Gastroesophageal sphincter (tissue), 4 donors: ENCODE measurements at regions not wholly inside any gene's neighbourhood (a gene's known extent, or its start where the extent isn't known, plus 50 kb on each side); places are given as distances from the start of the nearest gene placed in this dataset.

Source experiments
- ATAC-seq: fragments of 150-250 bp; one replicate; pipeline ENCODE4 v1.9.1; 2016; ENCODE audit warnings: mild to moderate bottlenecking, moderate library complexity
- H3K27ac ChIP-seq, 4 donors: fragments of 200-600 bp; sonication (generic) in 3 of 4; 1 replicate in 3 of 4; 2 replicates in 1 of 4; pipeline ENCODE4 v1.5.1; 2016 to 2019
- H3K27me3 ChIP-seq: fragments of 200-600 bp; sonication (generic); one replicate; pipeline ENCODE4 v1.5.1; 2019
- H3K36me3 ChIP-seq, 2 donors: fragments of 200-600 bp; sonication (generic); one replicate each; pipeline ENCODE4 v1.5.1; 2019; ENCODE audit warnings: control low read depth in 1 of 2
- H3K4me1 ChIP-seq, 3 donors: fragments of 200-600 bp; sonication (generic); 1 replicate in 2 of 3; 2 replicates in 1 of 3; pipeline ENCODE4 v1.5.1; 2016 to 2019; ENCODE audit warnings: control low read depth in 2 of 3
- H3K4me3 ChIP-seq, 2 donors: fragments of 200-600 bp; sonication (generic); one replicate each; pipeline ENCODE4 v1.5.1; 2019; ENCODE audit warnings: mild to moderate bottlenecking in 1 of 2, moderate library complexity in 1 of 2
- H3K9me3 ChIP-seq, 3 donors: fragments of 200-600 bp; sonication (generic); one replicate each; pipeline ENCODE4 v1.5.1; 2017 to 2019; ENCODE audit warnings: control low read depth in 2 of 3
- EP300 ChIP-seq: sonication (generic); formaldehyde crosslinking; IDR thresholded peaks from one replicate; pipeline ENCODE4 v1.6.1; 2017; ENCODE audit warnings: antibody characterized with exemption, mild to moderate bottlenecking
- POLR2A ChIP-seq, 2 donors: fragments of 450-650 bp; IDR thresholded peaks; one replicate each; pipeline ENCODE4 v1.6.1; 2017; ENCODE audit warnings: antibody characterized with exemption in 2 of 2, mild to moderate bottlenecking in 2 of 2, moderate library complexity in 1 of 2
- POLR2AphosphoS5 ChIP-seq: sonication (generic); formaldehyde crosslinking; IDR thresholded peaks from one replicate; pipeline ENCODE4 v1.6.1; 2017; ENCODE audit warnings: antibody characterized with exemption
- WGBS, 2 donors: methylation state at CpG; one replicate each; pipeline ENCODE4 v1.1.5; 2018; ENCODE audit warnings: low coverage in 1 of 2; 5-methylcytosine and 5-hydroxymethylcytosine counted together
- TF ChIP-seq, protein P1 (sequence below), 4 experiments: fragments of 200-600 bp in 2 of 4; fragments of 450-650 bp in 2 of 4; sonication (generic) in 1 of 4; IDR thresholded peaks; one replicate each; pipeline ENCODE4 v1.5.1; 2017 to 2019; ENCODE audit warnings: antibody characterized with exemption in 4 of 4, mild to moderate bottlenecking in 2 of 4, moderate library complexity in 2 of 4

DNA sequence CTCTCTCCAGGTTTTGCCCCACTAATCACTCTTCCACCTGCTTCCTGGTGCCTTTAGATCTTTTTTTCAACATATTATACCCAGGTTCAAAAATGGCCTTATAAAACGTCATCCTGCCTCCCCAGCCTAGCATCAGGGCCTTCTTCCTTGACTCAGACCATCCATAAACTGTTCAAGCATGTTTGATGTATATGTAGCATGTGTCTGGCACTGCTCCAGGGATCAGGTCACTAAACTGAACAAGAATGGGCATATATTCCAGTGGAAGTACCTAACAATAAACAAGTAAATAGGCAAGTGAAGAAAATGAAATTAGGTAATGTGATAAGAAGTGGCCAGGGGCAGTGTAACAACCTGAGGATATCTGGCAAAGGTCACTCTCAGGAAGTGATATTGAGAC lies 141.2 kb downstream of the TRIB2 start:
- Histone ChIP-seq H3K27ac (no peak overlapping the region), H3K9me3 (no peaks in the 10 kb centered on the region), H3K27me3 (no peaks in the 10 kb centered on the region), H3K36me3 (no peaks in the 10 kb centered on the region), H3K4me3 (no peak overlapping the region), H3K4me1 (no peaks in the 10 kb centered on the region)
- TF ChIP-seq EP300, result no peak
- TF ChIP-seq POLR2A (IDR thresholded peaks at IDR 0.05), result no peak
- 67 to 100% methylated on average over 1 of the region's 1 CpG for WGBS, 2 donors
- ATAC-seq, result no peak

- no peak for ATAC-seq
- no peak for TF ChIP-seq EP300
- TF ChIP-seq, protein P1, sequence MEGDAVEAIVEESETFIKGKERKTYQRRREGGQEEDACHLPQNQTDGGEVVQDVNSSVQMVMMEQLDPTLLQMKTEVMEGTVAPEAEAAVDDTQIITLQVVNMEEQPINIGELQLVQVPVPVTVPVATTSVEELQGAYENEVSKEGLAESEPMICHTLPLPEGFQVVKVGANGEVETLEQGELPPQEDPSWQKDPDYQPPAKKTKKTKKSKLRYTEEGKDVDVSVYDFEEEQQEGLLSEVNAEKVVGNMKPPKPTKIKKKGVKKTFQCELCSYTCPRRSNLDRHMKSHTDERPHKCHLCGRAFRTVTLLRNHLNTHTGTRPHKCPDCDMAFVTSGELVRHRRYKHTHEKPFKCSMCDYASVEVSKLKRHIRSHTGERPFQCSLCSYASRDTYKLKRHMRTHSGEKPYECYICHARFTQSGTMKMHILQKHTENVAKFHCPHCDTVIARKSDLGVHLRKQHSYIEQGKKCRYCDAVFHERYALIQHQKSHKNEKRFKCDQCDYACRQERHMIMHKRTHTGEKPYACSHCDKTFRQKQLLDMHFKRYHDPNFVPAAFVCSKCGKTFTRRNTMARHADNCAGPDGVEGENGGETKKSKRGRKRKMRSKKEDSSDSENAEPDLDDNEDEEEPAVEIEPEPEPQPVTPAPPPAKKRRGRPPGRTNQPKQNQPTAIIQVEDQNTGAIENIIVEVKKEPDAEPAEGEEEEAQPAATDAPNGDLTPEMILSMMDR (IDR thresholded peaks at IDR 0.05), result no peak
- H3K9me3 ChIP-seq, result peaks cover 0 to 2% (median 0%) of the 10 kb centered on the region in 3 donors
These were observed 142.1 kb downstream of the TRIB2 start for GRCh38 chr2:12858786-12859185.

GRCh38 chr2:12861344-12861930 lies 144.7 kb downstream of the TRIB2 start:
- peak; percentile 82 for ATAC-seq
- TF ChIP-seq EP300 (no peak), POLR2AphosphoS5 (no peak), POLR2A (IDR thresholded peaks at IDR 0.05) (no peak)
- TF ChIP-seq, protein P1 (IDR thresholded peaks at IDR 0.05), result no peak
- WGBS, 2 donors, result 50 to 83% methylated on average over 1 to 2 of the region's 2 CpGs
- no peaks in the 10 kb centered on the region for H3K4me1 ChIP-seq
- peaks cover 0 to 7% (median 0%) of the 10 kb centered on the region in 3 donors for H3K9me3 ChIP-seq
- no peaks in the 10 kb centered on the region for H3K27me3 ChIP-seq
- H3K4me3 ChIP-seq, result no peak overlapping the region
- H3K36me3 ChIP-seq, result no peaks in the 10 kb centered on the region
- H3K27ac ChIP-seq, result no peak overlapping the region

More at GRCh38 chr2:12858786-12859185, 142.1 kb downstream of the TRIB2 start:
- no peaks in the 10 kb centered on the region for H3K36me3 ChIP-seq
- H3K4me1 ChIP-seq, result no peaks in the 10 kb centered on the region
- H3K27ac ChIP-seq, result no peak overlapping the region
- no peaks in the 10 kb centered on the region for H3K27me3 ChIP-seq
- no peak overlapping the region for H3K4me3 ChIP-seq

GRCh38 chr2:12862541-12862940 lies 145.8 kb downstream of the TRIB2 start:
- no peak overlapping the region for H3K27ac ChIP-seq
- H3K4me1 ChIP-seq, result peaks cover 0 to 1% (median 0%) of the 10 kb centered on the region in 3 donors
- ATAC-seq, result peak; percentile 36
- H3K27me3 ChIP-seq, result no peaks in the 10 kb centered on the region
- TF ChIP-seq POLR2A (IDR thresholded peaks at IDR 0.05) (no peak), EP300 (no peak), POLR2AphosphoS5 (no peak)
- TF ChIP-seq, protein P1 (IDR thresholded peaks at IDR 0.05), result no peak
- H3K4me3 ChIP-seq, result no peak overlapping the region
- H3K9me3 ChIP-seq, result peaks cover 0 to 7% (median 0%) of the 10 kb centered on the region in 3 donors
- H3K36me3 ChIP-seq, result no peaks in the 10 kb centered on the region

DNA sequence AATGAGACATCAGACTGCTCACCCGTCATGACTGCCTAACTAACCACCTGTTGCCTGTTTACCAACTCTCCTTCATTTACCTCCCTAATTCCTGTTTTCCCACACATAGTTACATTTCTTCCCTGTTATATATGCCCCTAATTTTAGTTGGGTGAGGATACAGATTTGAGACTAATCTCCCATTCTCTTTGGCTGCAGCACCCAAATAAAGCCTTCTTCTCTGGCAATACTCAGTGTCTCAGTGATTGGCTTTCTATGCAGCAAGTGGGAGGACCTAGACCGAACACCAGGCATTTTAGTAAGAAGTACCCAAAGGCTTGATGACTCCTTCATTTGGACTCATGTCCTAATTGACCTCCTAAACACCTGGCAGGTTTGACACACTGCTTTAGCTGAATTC lies 147.2 kb downstream of the TRIB2 start:
- Histone ChIP-seq H3K36me3 (no peaks in the 10 kb centered on the region), H3K4me3 (no peak overlapping the region), H3K27ac (no peak overlapping the region), H3K27me3 (no peaks in the 10 kb centered on the region), H3K9me3 (peaks cover 0 to 7% (median 0%) of the 10 kb centered on the region in 3 donors), H3K4me1 (peaks cover 0 to 9% (median 4%) of the 10 kb centered on the region in 3 donors)
- WGBS, 2 donors, result 89 to 100% methylated on average over 2 of the region's 2 CpGs
- no peak for ATAC-seq
- TF ChIP-seq POLR2AphosphoS5 (no peak), EP300 (no peak), POLR2A (IDR thresholded peaks at IDR 0.05) (no peak)
- TF ChIP-seq, protein P1 (IDR thresholded peaks at IDR 0.05), result no peak
